ENCODE measurements at regions not wholly inside any gene's neighbourhood (a gene's known extent, or its start where the extent isn't known, plus 50 kb on each side); places are given as distances from the start of the nearest gene placed in this dataset.

DNA sequence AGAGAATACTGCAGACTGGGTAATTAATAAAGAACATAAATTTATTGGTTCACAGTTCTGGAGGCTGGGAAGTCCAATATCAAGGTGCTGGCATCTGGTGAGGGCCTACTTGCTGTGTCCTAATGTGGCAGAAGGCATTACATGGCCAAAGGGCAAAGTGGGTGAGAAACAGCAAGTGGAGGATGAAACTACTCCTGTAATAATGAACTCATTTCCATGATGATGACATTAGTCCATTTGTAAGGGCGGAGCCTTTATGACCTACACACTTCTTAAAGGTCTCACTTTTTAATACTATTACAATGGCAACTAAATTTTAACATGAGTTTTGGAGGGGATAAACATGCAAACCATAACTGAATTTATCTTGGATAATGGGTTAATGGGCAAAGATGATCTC is 139.6 kb upstream of the SGO1 start:
- no peak for FAIRE-seq
- TF ChIP-seq CREB1 (IDR thresholded peaks at IDR 0.05) (no peak), HDAC6 (IDR thresholded peaks at IDR 0.05; ENCODE audit: low read depth, low read length) (no peak), EP300 (IDR thresholded peaks at IDR 0.05; ENCODE audit: borderline replicate concordance in 1 of 2, low read depth in 2 of 2, low read length in 2 of 2) (no peak)
- CTCF ChIA-PET (ENCODE audit: partially characterized antibody): no interaction called here

More for the DNA sequence above, 139.6 kb upstream of the SGO1 start:
- no peak overlapping the region for H3K14ac ChIP-seq (ENCODE audit: insufficient read length)
- no peak overlapping the region for H4K5ac ChIP-seq (ENCODE audit: insufficient read length, low read depth, low read length)
- H2BK20ac ChIP-seq (ENCODE audit: low read length): no peak overlapping the region
- no peak overlapping the region for H3K18ac ChIP-seq (ENCODE audit: extremely low read depth, low read length)
- H2BK120ac ChIP-seq (replicated peaks; ENCODE audit: low read depth, low read length): no peak overlapping the region
- H3K27me3 ChIP-seq (replicated peaks in 1 of 4; ENCODE audit: control insufficient read depth in 3 of 4, extremely low read depth in 1 of 4, insufficient read depth in 3 of 4, low read length in 3 of 4): no peaks in the 10 kb centered on the region
- no peaks in the 10 kb centered on the region; a peak in 1 of 7 replicates for H3K4me1 ChIP-seq (replicated peaks in 1 of 4; ENCODE audit: control insufficient read depth in 3 of 4, insufficient read depth in 4 of 4, low read length in 3 of 4)
- no peak overlapping the region for H3K4me3 ChIP-seq (ENCODE audit: extremely low read depth in 1 of 4, insufficient read depth in 2 of 4, low read depth in 3 of 4, low read length in 4 of 4)
- POLR2A ChIA-PET (ENCODE audit: partially characterized antibody): no interaction called here
- H2AFZ ChIP-seq (ENCODE audit: low read length): no peak overlapping the region
- H3K23ac ChIP-seq (ENCODE audit: insufficient read length): no peak overlapping the region
- H3K4me2 ChIP-seq (ENCODE audit: insufficient read depth in 1 of 2, low read depth in 2 of 2, low read length in 2 of 2): no peak overlapping the region
- H3K56ac ChIP-seq (replicated peaks; ENCODE audit: insufficient read length, low read depth, low read length): no peak overlapping the region
- H4K20me1 ChIP-seq (replicated peaks in 1 of 2; ENCODE audit: control insufficient read depth in 1 of 2, insufficient read depth in 2 of 2, low read length in 2 of 2): no peaks in the 10 kb centered on the region
- no peak overlapping the region for H3K9ac ChIP-seq (replicated peaks in 1 of 4; ENCODE audit: extremely low read depth in 1 of 4, low read depth in 3 of 4, low read length in 3 of 4)
- 83% methylated on average over 1 of the region's 1 CpG; no CpG with 5 or more reads in 1 of the 2 experiments for WGBS, 2 experiments (ENCODE audit: extremely low coverage in 1 of 2, insufficient coverage in 1 of 2, insufficient read length in 1 of 2, insufficient replicate concordance in 2 of 2, low coverage in 1 of 2, low lambda C conversion rate in 2 of 2, missing lambda C conversion rate in 1 of 2)
- H3K4ac ChIP-seq (replicated peaks; ENCODE audit: insufficient read length, low read depth, low read length): no peak overlapping the region
- H3K79me2 ChIP-seq (ENCODE audit: control insufficient read depth in 1 of 2, insufficient read depth in 2 of 2, low read length in 2 of 2): no peaks in the 10 kb centered on the region
- H2BK5ac ChIP-seq (ENCODE audit: low read depth, low read length): no peak overlapping the region
- H3K36me3 ChIP-seq (ENCODE audit: control insufficient read depth in 2 of 4, insufficient read depth in 4 of 4, low read length in 3 of 4): no peaks in the 10 kb centered on the region
- H3K79me1 ChIP-seq (ENCODE audit: low read depth, low read length): no peaks in the 10 kb centered on the region
- no peak overlapping the region for H4K91ac ChIP-seq (replicated peaks; ENCODE audit: insufficient read length, low read length)
- H4K8ac ChIP-seq (ENCODE audit: extremely low read depth, insufficient read depth, low read length): no peak overlapping the region
- H2BK15ac ChIP-seq (ENCODE audit: low read length): no peak overlapping the region
- no peak overlapping the region for H3K27ac ChIP-seq (ENCODE audit: low read depth, low read length)
- no peak overlapping the region for H2BK12ac ChIP-seq (ENCODE audit: low read depth, low read length)
- H2AK5ac ChIP-seq (ENCODE audit: low read depth, low read length): no peak overlapping the region
- no peaks in the 10 kb centered on the region for H3K23me2 ChIP-seq (ENCODE audit: low read depth, low read length)
- no peaks in the 10 kb centered on the region for H3K9me3 ChIP-seq (ENCODE audit: insufficient read depth in 2 of 2, low read depth in 1 of 2, low read length in 1 of 2)
- no peak for DNase-seq (ENCODE audit: low read depth in 1 of 2, low spot score in 2 of 2)
